Subcutaneous abdominal adipose tissue (tissue), 5 donors: ENCODE measurements at regions not wholly inside any gene's neighbourhood (a gene's known extent, or its start where the extent isn't known, plus 50 kb on each side); places are given as distances from the start of the nearest gene placed in this dataset.

Experiments
- H3K27ac ChIP-seq: one replicate; pipeline ENCODE4 v1.7.0; 2013; ENCODE audit warnings: low read depth, mild to moderate bottlenecking, inconsistent platforms, low read length, moderate library complexity
- H3K27me3 ChIP-seq, 5 donors: one replicate each; pipeline ENCODE4 v1.7.0; 2013; ENCODE audit warnings: low read length in 5 of 5, inconsistent platforms in 1 of 5; ENCODE audit not compliant: control insufficient read depth in 5 of 5, insufficient read depth in 4 of 5
- H3K36me3 ChIP-seq, 5 donors: one replicate each; pipeline ENCODE4 v1.7.0; 2013; ENCODE audit warnings: low read length in 5 of 5; ENCODE audit not compliant: control insufficient read depth in 5 of 5, insufficient read depth in 5 of 5
- H3K4me1 ChIP-seq, 5 donors: one replicate each; pipeline ENCODE4 v1.7.0; 2013; ENCODE audit warnings: low read length in 5 of 5, mild to moderate bottlenecking in 3 of 5, moderate library complexity in 1 of 5; ENCODE audit not compliant: control insufficient read depth in 5 of 5, insufficient read depth in 5 of 5
- H3K4me3 ChIP-seq, 5 donors: one replicate each; pipeline ENCODE4 v1.7.0; 2013; ENCODE audit warnings: low read length in 5 of 5, low read depth in 1 of 5
- H3K9ac ChIP-seq, 5 donors: one replicate each; pipeline ENCODE4 v1.7.0; 2013; ENCODE audit warnings: low read length in 5 of 5, mild to moderate bottlenecking in 4 of 5, moderate library complexity in 3 of 5
- H3K9me3 ChIP-seq, 5 donors: one replicate each; pipeline ENCODE4 v1.7.0; 2013; ENCODE audit warnings: low read length in 5 of 5; ENCODE audit not compliant: control insufficient read depth in 5 of 5
- donor health status: healthy.
- donor health status: healthy.
- donor health status: healthy.
- donor health status: healthy.
- donor health status: healthy.

DNA sequence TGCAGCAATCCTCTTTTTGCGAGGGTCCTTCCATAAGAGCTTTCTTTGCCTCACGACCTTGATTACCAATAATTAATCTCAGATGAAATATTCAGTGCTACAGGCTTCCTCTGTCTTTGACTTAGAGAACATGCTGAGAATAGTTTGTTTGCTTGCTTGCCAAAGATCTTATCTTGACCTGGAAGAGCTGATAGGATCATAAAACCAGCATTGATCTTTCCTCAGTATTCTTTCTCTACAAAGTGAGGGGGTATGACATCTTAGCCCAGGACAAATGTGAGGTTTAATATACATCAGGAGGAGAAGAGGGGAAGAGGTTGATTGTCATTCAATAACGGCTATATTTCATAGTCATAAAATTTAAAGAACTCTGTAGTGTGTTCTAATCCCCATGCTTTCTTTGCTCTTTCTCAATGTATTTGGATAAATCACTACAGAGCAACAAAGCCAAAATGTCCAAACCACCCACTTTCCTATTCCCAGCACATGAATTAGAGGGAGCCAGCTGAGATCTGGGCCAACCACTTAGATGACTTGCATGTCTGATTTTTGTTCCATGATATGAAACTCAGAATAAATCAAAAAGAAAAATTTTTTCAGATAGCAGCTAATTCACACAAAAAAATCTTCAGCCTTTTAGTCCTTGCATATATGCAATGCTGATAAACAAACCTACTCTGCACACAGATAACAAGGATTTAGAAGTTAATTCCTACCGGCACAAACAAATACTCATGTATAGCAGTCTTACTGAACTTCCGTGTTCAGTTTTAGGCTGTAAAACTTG is 50.5 kb upstream of the IPO9 start:
- H3K27ac ChIP-seq, result peak overlapping the region; percentile 65
- peaks cover 8 to 65% (median 40%) of the 10 kb centered on the region in 5 donors for H3K4me1 ChIP-seq
- H3K9ac ChIP-seq, result peak overlapping the region in 2 of 5 donors; percentile 27 to 63
- H3K36me3 ChIP-seq, result peaks cover 13 to 40% (median 34%) of the 10 kb centered on the region in 5 donors
- no peaks in the 10 kb centered on the region for H3K9me3 ChIP-seq
- H3K27me3 ChIP-seq, result no peaks in the 10 kb centered on the region
- H3K4me3 ChIP-seq, result no peak overlapping the region
